ENCODE measurements at regions not wholly inside any gene's neighbourhood (a gene's known extent, or its start where the extent isn't known, plus 50 kb on each side); places are given as distances from the start of the nearest gene placed in this dataset.

GRCh38 chr2:128412181-128412871 is 93.7 kb upstream of the HS6ST1 start:
- no peak for TF ChIP-seq CTCF (IDR thresholded peaks at IDR 0.05; ENCODE audit: extremely low read depth, low read depth, low read length)
- H3K9me3 ChIP-seq (ENCODE audit: low read depth, low read length) = no peaks in the 10 kb centered on the region
- no peak overlapping the region for H3K27ac ChIP-seq (ENCODE audit: low read depth, low read length)
- H3K4me2 ChIP-seq (ENCODE audit: insufficient read depth, low read length) = no peak overlapping the region
- peaks cover 18% of the 10 kb centered on the region for H3K4me1 ChIP-seq (ENCODE audit: insufficient read depth, low read length)
- no peak overlapping the region for H2AFZ ChIP-seq (ENCODE audit: low read length)
- H3K79me2 ChIP-seq (ENCODE audit: insufficient read depth, low read length) = no peaks in the 10 kb centered on the region
- DNase-seq (ENCODE audit: insufficient read length, low spot score, missing footprints) = no peak
- no peaks in the 10 kb centered on the region for H3K27me3 ChIP-seq (ENCODE audit: insufficient read depth, low read length)
- no peak overlapping the region for H3K4me3 ChIP-seq (ENCODE audit: insufficient read depth, low read length)
- H4K20me1 ChIP-seq (ENCODE audit: insufficient read depth, low read length) = no peaks in the 10 kb centered on the region
- no peaks in the 10 kb centered on the region for H3K36me3 ChIP-seq (ENCODE audit: insufficient read depth, low read length)

- no peak for TF ChIP-seq CTCF (IDR thresholded peaks at IDR 0.05; ENCODE audit: extremely low read depth, low read depth, low read length)
- no peak for DNase-seq (ENCODE audit: insufficient read length, low spot score, missing footprints)
- H3K27me3 ChIP-seq (ENCODE audit: insufficient read depth, low read length) = no peaks in the 10 kb centered on the region
- no peak overlapping the region for H3K27ac ChIP-seq (ENCODE audit: low read depth, low read length)
- no peaks in the 10 kb centered on the region for H4K20me1 ChIP-seq (ENCODE audit: insufficient read depth, low read length)
- no peaks in the 10 kb centered on the region for H3K36me3 ChIP-seq (ENCODE audit: insufficient read depth, low read length)
- no peak overlapping the region for H2AFZ ChIP-seq (ENCODE audit: low read length)
- no peaks in the 10 kb centered on the region for H3K9me3 ChIP-seq (ENCODE audit: low read depth, low read length)
- H3K4me1 ChIP-seq (ENCODE audit: insufficient read depth, low read length) = peaks cover 14% of the 10 kb centered on the region
- H3K79me2 ChIP-seq (ENCODE audit: insufficient read depth, low read length) = no peaks in the 10 kb centered on the region
- no peak overlapping the region for H3K4me3 ChIP-seq (ENCODE audit: insufficient read depth, low read length)
- H3K4me2 ChIP-seq (ENCODE audit: insufficient read depth, low read length) = no peak overlapping the region
Measured at GRCh38 chr2:128413014-128413717, 94.5 kb upstream of the HS6ST1 start.

- no peaks in the 10 kb centered on the region for H3K79me2 ChIP-seq (ENCODE audit: insufficient read depth, low read length)
- no peak overlapping the region for H3K4me3 ChIP-seq (ENCODE audit: insufficient read depth, low read length)
- H3K27me3 ChIP-seq (ENCODE audit: insufficient read depth, low read length) = no peaks in the 10 kb centered on the region
- no peak overlapping the region for H3K4me2 ChIP-seq (ENCODE audit: insufficient read depth, low read length)
- H3K9me3 ChIP-seq (ENCODE audit: low read depth, low read length) = no peaks in the 10 kb centered on the region
- no peak overlapping the region for H3K27ac ChIP-seq (ENCODE audit: low read depth, low read length)
- H3K36me3 ChIP-seq (ENCODE audit: insufficient read depth, low read length) = no peaks in the 10 kb centered on the region
- H2AFZ ChIP-seq (ENCODE audit: low read length) = no peak overlapping the region
- peaks cover 8% of the 10 kb centered on the region for H3K4me1 ChIP-seq (ENCODE audit: insufficient read depth, low read length)
- TF ChIP-seq CTCF (IDR thresholded peaks at IDR 0.05; ENCODE audit: extremely low read depth, low read depth, low read length) = no peak
- H4K20me1 ChIP-seq (ENCODE audit: insufficient read depth, low read length) = no peaks in the 10 kb centered on the region
- DNase-seq (ENCODE audit: insufficient read length, low spot score, missing footprints) = no peak
Measured at GRCh38 chr2:128413718-128414341, 95.2 kb upstream of the HS6ST1 start.

- H4K20me1 ChIP-seq (ENCODE audit: insufficient read depth, low read length) = no peaks in the 10 kb centered on the region
- no peaks in the 10 kb centered on the region for H3K79me2 ChIP-seq (ENCODE audit: insufficient read depth, low read length)
- H3K9me3 ChIP-seq (ENCODE audit: low read depth, low read length) = no peaks in the 10 kb centered on the region
Measured at GRCh38 chr2:128414351-128414750, 95.7 kb upstream of the HS6ST1 start.

More at GRCh38 chr2:128414351-128414750, 95.7 kb upstream of the HS6ST1 start:
- Histone ChIP-seq H3K4me1 (ENCODE audit: insufficient read depth, low read length) (peaks cover 2% of the 10 kb centered on the region), H3K36me3 (ENCODE audit: insufficient read depth, low read length) (no peaks in the 10 kb centered on the region), H3K27ac (ENCODE audit: low read depth, low read length) (no peak overlapping the region), H3K4me2 (ENCODE audit: insufficient read depth, low read length) (no peak overlapping the region), H2AFZ (ENCODE audit: low read length) (no peak overlapping the region), H3K4me3 (ENCODE audit: insufficient read depth, low read length) (no peak overlapping the region), H3K27me3 (ENCODE audit: insufficient read depth, low read length) (no peaks in the 10 kb centered on the region)
- no peak for DNase-seq (ENCODE audit: insufficient read length, low spot score, missing footprints)
- no peak for TF ChIP-seq CTCF (IDR thresholded peaks at IDR 0.05; ENCODE audit: extremely low read depth, low read depth, low read length)
